OCI-LY3 (cell line): ENCODE measurements at regions not wholly inside any gene's neighbourhood (a gene's known extent, or its start where the extent isn't known, plus 50 kb on each side); places are given as distances from the start of the nearest gene placed in this dataset.

Experiments used
- H2AFZ ChIP-seq: fragments of 200-600, 300-600 bp; shearing (Covaris generic); 2 replicates; pipeline ENCODE4 v1.6.0; 2014; ENCODE audit warnings: antibody characterized with exemption, low read depth, low read length
- H3K27ac ChIP-seq: fragments of 200-600, 300-600 bp; sonication (generic); 2 replicates; pipeline ENCODE4 v1.5.1; 2014; ENCODE audit warnings: mild to moderate bottlenecking, low read length, moderate library complexity, mixed read lengths
- H3K27me3 ChIP-seq: fragments of 200-600, 300-600 bp; sonication (generic); 2 replicates; pipeline ENCODE4 v1.6.1; 2014; ENCODE audit warnings: low read depth, low read length, mixed read lengths
- H3K36me3 ChIP-seq: fragments of 200-600, 300-600 bp; sonication (generic); replicated peaks from 2 replicates; pipeline ENCODE3; 2014; ENCODE audit warnings: low read depth, low read length, mixed read lengths
- H3K4me1 ChIP-seq: fragments of 300-600, 200-600 bp; sonication (generic); 2 replicates; pipeline ENCODE4 v1.6.1; 2014; ENCODE audit warnings: low read length, mixed read lengths
- H3K4me2 ChIP-seq: fragments of 200-600, 300-600 bp; sonication (generic); 2 replicates; pipeline ENCODE4 v1.6.1; 2014; ENCODE audit warnings: low read length, mixed read lengths
- H3K4me3 ChIP-seq: fragments of 300-600, 200-600 bp; sonication (generic); 2 replicates; pipeline ENCODE4 v1.5.1; 2014; ENCODE audit warnings: antibody characterized with exemption, mild to moderate bottlenecking, low read length, moderate library complexity
- H3K79me2 ChIP-seq: fragments of 300-600, 200-600 bp; shearing (Covaris generic); 2 replicates; pipeline ENCODE4 v1.6.1; 2014; ENCODE audit warnings: mild to moderate bottlenecking, low read length, mixed read lengths
- H3K9ac ChIP-seq: fragments of 300-600, 200-600 bp; shearing (Covaris generic); 2 replicates; pipeline ENCODE4 v1.6.0; 2014; ENCODE audit warnings: mild to moderate bottlenecking, low read length, moderate library complexity
- H3K9me3 ChIP-seq: fragments of 200-600, 300-600 bp; shearing (Covaris generic); 2 replicates; pipeline ENCODE4 v1.6.1; 2014; ENCODE audit warnings: low read length, mixed read lengths; ENCODE audit not compliant: insufficient read depth
- H4K20me1 ChIP-seq: fragments of 200-600, 300-600 bp; sonication (generic); 2 replicates; pipeline ENCODE4 v1.6.1; 2016; ENCODE audit warnings: low read length, mixed read lengths; ENCODE audit not compliant: insufficient read depth
- CTCF ChIP-seq: fragments of 200-600, 300-600 bp; sonication (generic); IDR thresholded peaks from 2 replicates; pipeline ENCODE4 v1.5.1; 2014; ENCODE audit warnings: antibody characterized with exemption, low read length, low read depth
- EZH2phosphoT487 ChIP-seq: fragments of 200-600 bp; shearing (Covaris generic); IDR thresholded peaks from 2 replicates; pipeline ENCODE4 v1.6.1; 2018; ENCODE audit warnings: antibody characterized with exemption, mixed run types, low read depth

- TF ChIP-seq CTCF (no peak), EZH2phosphoT487 (no peak)
- H3K4me3 ChIP-seq, result no peak overlapping the region
- H3K36me3 ChIP-seq, result no peaks in the 10 kb centered on the region
- H4K20me1 ChIP-seq, result no peaks in the 10 kb centered on the region
- H3K9me3 ChIP-seq, result no peaks in the 10 kb centered on the region
- no peak overlapping the region for H3K9ac ChIP-seq
- H2AFZ ChIP-seq, result no peak overlapping the region
- H3K4me1 ChIP-seq, result peaks cover 36% of the 10 kb centered on the region
- no peak overlapping the region for H3K4me2 ChIP-seq
- H3K27ac ChIP-seq, result no peak overlapping the region
- H3K79me2 ChIP-seq, result no peaks in the 10 kb centered on the region
- peaks cover 4% of the 10 kb centered on the region; the same call in 1 of the 2 replicates for H3K27me3 ChIP-seq
These were observed 87.8 kb upstream of the SLC66A3 start for GRCh38 chr2:11067221-11068078.

- no peaks in the 10 kb centered on the region for H3K9me3 ChIP-seq
- H3K4me3 ChIP-seq, result no peak overlapping the region
- no peak overlapping the region for H3K27ac ChIP-seq
- peaks cover 43% of the 10 kb centered on the region for H3K4me1 ChIP-seq
- TF ChIP-seq CTCF (0 out of 2 replicates have a peak, but pooled peaks have one; percentile 7), EZH2phosphoT487 (no peak)
- no peak overlapping the region for H2AFZ ChIP-seq
- no peaks in the 10 kb centered on the region for H4K20me1 ChIP-seq
- H3K36me3 ChIP-seq, result no peaks in the 10 kb centered on the region
- no peak overlapping the region for H3K9ac ChIP-seq
- H3K4me2 ChIP-seq, result no peak overlapping the region
- H3K79me2 ChIP-seq, result no peaks in the 10 kb centered on the region
- peaks cover 4% of the 10 kb centered on the region; the same call in 1 of the 2 replicates for H3K27me3 ChIP-seq
These were observed 87.1 kb upstream of the SLC66A3 start for GRCh38 chr2:11068079-11068741.

GRCh38 chr2:11068856-11069526 is 86.3 kb upstream of the SLC66A3 start:
- H3K27me3 ChIP-seq, result peaks cover 4% of the 10 kb centered on the region; the same call in 1 of the 2 replicates
- TF ChIP-seq CTCF, result no peak
- TF ChIP-seq EZH2phosphoT487, result no peak
- H3K9ac ChIP-seq, result no peak overlapping the region
- no peaks in the 10 kb centered on the region for H3K79me2 ChIP-seq
- no peak overlapping the region for H3K4me2 ChIP-seq
- H3K4me1 ChIP-seq, result peaks cover 51% of the 10 kb centered on the region
- H3K27ac ChIP-seq, result no peak overlapping the region
- H2AFZ ChIP-seq, result no peak overlapping the region
- no peak overlapping the region for H3K4me3 ChIP-seq
- H4K20me1 ChIP-seq, result no peaks in the 10 kb centered on the region
- H3K36me3 ChIP-seq, result no peaks in the 10 kb centered on the region
- no peaks in the 10 kb centered on the region for H3K9me3 ChIP-seq
